HL-60 (cell line): ENCODE measurements at regions not wholly inside any gene's neighbourhood (a gene's known extent, or its start where the extent isn't known, plus 50 kb on each side); places are given as distances from the start of the nearest gene placed in this dataset.

Experiments
- CTCF ChIP-seq: IDR thresholded peaks from one replicate; pipeline ENCODE4 v1.5.1; 2011; ENCODE audit warnings: low read length, control low read depth, inconsistent platforms; ENCODE audit not compliant: insufficient read depth
- POLR2AphosphoS5 ChIP-seq: IDR thresholded peaks from 2 replicates; pipeline ENCODE4 v1.6.1; 2012; ENCODE audit warnings: low read depth
- REST ChIP-seq: IDR thresholded peaks from 2 replicates; pipeline ENCODE4 v1.6.1; 2012; ENCODE audit warnings: low read depth; ENCODE audit not compliant: insufficient replicate concordance
- SPI1 ChIP-seq: IDR thresholded peaks from 2 replicates; pipeline ENCODE4 v1.6.1; 2012; ENCODE audit warnings: low read depth, mild to moderate bottlenecking, borderline replicate concordance

GRCh38 chrX:10099411-10099810 is 57.4 kb upstream of the CLCN4 start:
- TF ChIP-seq CTCF, result no peak
- no peak for TF ChIP-seq REST
- no peak for TF ChIP-seq POLR2AphosphoS5
- TF ChIP-seq SPI1, result no peak
